NCI-H345 treated with DMSO at 0.1 percent for 48 hours (cell line): ENCODE measurements at regions not wholly inside any gene's neighbourhood (a gene's known extent, or its start where the extent isn't known, plus 50 kb on each side); places are given as distances from the start of the nearest gene placed in this dataset.
A peak's percentile ranks its signal among the peaks of the same experiment; 100 is the strongest.
"Not testable (repeated sequence)": the region's sequence is repeated elsewhere in the genome, so short reads cannot be mapped to it uniquely, and the experiment has no call there.

Experiments
- DNase-seq: peaks from one replicate; lab custom pipeline; 2025; ENCODE audit not compliant: unreplicated experiment; lab: John Stamatoyannopoulos, UW

DNA sequence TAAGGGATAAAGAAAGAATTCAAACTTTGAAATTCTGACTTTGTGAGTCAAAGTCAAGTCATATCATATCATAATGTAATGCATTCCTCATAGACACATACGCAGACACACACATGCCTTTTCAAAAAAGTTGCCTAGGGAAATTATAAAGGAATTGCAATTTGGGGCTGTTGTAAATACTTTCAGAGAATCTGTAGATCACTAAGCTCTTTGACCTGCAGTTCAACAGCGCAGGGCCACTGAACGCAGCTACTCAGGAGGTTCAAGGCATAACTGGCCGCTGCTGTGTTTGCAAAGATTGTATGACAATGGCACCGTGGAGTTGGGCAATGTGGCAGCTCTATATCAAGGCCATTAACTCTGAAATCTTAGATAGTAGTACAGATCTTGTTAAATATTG is 188.4 kb upstream of the THRB start:
- DNase-seq: no peak

GRCh38 chr3:24683633-24684384 is 189.2 kb upstream of the THRB start:
- peak; percentile 1 for DNase-seq

GRCh38 chr3:24684506-24685023 is 189.9 kb upstream of the THRB start:
- no peak for DNase-seq

- DNase-seq: no peak
These were observed 192.2 kb upstream of the THRB start for GRCh38 chr3:24686808-24687207.

DNA sequence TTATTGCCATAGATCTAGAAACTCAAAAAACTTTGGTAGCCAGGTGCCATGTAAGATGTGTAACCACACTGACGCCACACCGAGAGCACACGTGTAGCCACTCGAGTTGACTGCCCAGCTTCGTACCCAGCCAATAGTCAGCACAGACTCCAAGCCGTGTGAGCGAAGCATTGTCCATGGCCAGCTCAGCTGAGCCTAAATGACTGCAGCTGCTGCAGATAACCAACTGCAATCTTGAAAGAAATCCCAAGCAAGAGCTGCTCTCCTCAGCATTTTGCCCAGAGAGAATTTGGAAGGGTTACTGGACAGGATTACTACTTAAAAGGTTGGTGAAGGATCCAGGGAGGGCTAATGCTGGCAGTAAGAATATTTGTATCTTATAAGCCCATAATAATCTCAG is 193.0 kb upstream of the THRB start:
- DNase-seq: no peak

DNA sequence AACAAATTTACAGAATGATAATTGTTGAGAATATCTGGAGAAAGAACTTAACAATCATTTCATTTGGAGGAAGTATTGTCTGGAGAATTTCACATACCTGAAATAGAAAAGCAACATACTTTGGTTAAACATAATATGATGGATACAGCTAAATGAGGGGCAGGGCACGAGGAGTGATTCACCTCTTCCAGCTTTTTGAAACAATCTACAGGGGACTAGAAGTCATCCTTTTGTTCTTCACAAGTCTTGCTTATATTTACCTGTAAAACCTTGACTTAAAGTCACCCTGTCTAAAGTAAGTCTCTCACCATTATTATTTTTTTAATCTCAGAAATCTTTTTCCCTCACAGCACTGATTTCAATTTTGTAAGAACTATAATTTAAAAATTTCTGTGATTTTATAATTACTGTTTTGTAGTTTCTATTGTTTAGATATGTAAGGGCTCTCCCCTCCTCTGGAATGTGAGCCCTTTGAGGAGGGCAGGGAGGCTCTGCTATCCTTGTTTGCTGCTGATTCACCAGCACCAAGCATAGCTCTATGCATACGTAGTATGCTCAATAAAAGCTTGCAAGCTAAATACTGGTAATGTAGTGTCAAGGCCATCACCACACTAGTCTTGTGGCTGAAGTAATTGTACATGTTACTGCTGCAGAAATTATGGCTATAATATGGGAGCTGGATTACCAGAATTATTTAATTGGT is 193.9 kb upstream of the THRB start:
- DNase-seq: no peak

DNA sequence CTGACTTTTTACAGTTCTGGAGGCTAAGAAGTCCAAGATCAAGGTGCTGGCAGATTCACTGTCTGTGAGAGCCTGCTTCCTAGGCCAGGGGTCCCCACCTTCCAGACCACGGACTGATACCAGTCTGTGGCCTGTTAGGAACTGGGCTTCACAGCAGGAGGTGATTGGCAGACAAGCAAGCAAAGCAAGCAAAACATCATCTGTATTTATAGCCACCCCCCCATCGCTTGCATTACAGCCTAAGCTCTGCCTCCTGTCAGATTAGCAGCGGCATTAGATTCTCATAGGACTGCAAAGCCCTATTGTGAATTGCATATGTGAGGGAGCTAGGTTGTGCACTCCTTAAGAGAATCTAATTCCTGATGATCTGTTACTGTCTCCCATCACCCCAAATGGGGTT is 194.7 kb upstream of the THRB start:
- DNase-seq: no peak

GRCh38 chr3:24690777-24691176 is 196.1 kb upstream of the THRB start:
- no peak for DNase-seq

- not testable (repeated sequence) for DNase-seq
These were observed 204.4 kb upstream of the THRB start for GRCh38 chr3:24699078-24699477.

DNA sequence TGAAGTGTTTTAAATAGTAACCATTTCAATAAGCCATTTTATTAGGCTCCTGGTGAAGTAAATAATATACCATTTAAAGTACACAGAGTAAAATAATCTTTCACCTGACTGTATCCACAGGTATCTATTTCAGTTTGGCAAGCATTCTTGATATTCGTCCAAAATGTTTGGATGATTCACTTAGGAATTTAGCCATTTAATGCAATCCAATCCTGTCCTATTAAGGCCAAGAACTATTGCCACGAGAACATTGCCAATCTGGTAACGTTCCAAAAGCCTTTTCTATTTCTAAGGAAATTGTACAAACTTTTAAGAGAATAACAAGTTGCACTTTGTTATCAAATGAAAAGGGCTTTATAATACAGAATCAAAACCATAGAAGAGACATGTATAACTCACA is 209.8 kb upstream of the THRB start:
- DNase-seq: no peak

DNA sequence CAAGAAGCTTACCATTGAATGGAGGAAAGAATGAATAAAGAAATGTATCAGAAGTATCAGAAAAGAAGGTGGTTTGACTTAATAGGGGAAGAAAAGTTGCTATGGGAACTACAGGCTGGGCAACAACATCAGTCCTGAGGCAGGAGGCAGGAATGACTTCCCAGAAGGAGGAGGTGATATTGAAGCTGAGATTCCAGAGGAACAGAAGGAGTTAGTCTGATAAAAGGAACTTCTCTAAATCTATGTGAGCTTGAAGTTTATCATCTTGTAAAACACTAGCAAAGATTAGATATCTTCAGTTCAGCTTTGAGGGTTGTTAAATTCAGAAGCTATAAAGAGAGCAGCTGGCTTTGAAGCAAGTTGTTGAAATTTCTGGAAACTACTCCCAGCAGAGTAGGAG is 213.3 kb upstream of the THRB start:
- DNase-seq: no peak

DNA sequence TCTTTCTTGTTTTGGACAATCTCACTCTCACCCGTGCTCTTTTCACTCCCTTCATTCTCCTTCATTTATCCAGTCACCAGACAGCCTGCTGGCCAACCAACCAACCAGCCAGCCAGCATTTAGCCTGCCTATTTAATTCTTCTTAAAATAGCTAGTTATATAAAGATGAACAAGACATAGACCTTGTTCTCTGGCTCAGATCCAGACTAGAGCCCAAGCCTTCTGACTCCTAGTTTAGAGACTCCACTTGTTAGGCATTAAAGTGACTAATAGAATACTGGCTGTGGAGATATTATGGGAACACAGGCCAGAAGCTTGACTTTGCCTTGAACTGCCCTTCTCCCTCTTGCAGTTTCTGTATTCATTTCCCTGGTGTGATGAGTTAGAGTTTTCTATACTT is 215.3 kb upstream of the THRB start:
- DNase-seq: no peak

DNA sequence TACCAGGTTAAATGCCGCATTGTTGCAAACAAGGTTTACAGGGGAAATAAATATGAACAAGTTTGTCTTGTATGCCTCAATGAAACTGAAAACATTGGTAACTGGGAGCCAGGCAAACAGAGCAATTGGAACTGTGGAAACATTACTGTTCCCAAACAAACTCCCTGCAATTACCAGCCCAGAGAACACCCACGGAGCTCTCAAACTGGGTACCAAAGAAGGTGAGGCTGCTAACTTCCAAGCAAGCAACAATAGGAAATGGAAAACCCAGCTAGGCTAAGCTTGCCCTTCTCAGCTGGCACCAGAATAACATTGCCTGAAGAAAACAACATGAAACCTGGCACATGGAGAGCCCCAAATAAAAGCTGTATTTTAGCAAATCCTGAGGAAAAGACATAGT is 218.9 kb upstream of the THRB start:
- no peak for DNase-seq

GRCh38 chr3:24714436-24714835 is 219.8 kb upstream of the THRB start:
- DNase-seq: no peak

DNA sequence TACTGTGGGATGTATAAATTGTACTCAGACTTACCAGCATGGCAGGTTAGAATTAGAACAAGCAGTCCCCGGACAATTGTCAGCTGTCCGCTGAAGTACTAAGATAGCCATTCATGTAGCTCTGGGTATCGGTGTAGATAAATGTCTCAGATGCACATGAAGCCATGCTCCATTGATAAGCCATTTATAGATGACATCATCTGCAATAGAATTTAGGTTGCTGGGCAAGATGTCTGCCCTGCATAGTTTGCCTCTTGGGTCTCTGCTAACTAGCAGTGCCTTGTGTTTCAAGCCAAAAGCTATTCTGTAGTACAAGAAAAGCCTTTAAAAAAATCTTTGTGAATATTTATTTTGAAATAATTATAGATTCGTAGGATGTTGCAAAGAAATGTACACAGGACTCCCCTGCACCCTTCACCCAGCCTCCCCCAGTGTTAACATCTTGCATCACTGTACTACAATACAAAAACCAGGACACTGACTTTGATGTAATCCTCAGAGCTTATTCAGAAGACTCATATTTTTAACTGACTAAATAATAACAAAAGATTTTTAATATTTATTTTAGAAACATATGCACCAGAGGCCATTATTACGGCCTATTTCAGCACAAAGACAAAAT is 220.6 kb upstream of the THRB start:
- no peak for DNase-seq

DNA sequence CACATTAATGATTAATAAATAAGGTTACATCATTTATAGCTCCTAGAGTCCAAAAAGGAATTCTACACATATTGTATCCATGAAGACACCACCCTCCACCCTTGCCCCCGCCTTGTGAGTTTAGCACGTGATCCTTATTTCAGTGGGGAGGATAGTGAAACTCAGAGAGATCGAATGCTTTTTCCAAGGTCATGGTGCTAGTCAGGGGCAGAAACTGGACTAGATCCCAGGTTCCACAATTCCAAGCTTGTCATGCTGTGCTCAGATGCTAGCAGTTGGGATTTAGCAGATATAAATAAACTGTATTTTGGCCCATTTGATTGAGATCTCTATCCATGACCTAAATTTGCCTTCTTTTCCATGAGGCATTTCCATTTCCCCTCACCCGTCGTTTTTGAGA is 227.4 kb upstream of the THRB start:
- DNase-seq: no peak

GRCh38 chr3:24725514-24726255 is 231.0 kb upstream of the THRB start:
- DNase-seq: no peak

DNA sequence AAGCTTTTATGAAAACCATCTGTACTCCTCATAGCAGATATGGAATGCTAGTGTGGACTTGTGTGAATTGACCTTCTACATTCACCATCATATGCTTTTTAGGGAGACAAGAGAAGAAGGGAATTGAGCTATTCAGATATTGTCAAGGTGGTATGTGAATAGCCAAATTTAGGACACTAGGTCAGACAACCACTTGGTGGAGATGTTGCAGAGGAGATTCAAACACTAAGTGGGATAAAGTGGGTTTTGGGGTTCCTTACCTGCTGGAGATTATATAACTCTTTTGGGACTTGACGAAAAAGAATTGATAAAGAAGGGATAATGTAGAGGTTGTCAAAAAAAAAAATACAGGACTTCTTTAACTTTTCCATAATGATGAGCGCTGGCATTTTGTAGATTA is 231.8 kb upstream of the THRB start:
- DNase-seq: no peak

- no peak for DNase-seq
These were observed 235.5 kb upstream of the THRB start for GRCh38 chr3:24730173-24730572.

- no peak for DNase-seq
These were observed 239.4 kb upstream of the THRB start for GRCh38 chr3:24734019-24734418.

- DNase-seq: no peak
These were observed 242.1 kb upstream of the THRB start for GRCh38 chr3:24736701-24737100.
